SU-DHL-6 (cell line): ENCODE measurements at regions not wholly inside any gene's neighbourhood (a gene's known extent, or its start where the extent isn't known, plus 50 kb on each side); places are given as distances from the start of the nearest gene placed in this dataset.

Experiments used
- CTCF ChIP-seq: fragments of 200-600 bp; sonication (generic); IDR thresholded peaks from one replicate; pipeline ENCODE4 v1.5.1; 2017; ENCODE audit warnings: antibody characterized with exemption, mild to moderate bottlenecking, low read length, moderate library complexity; ENCODE audit not compliant: insufficient read depth, poor library complexity, severe bottlenecking
- EZH2phosphoT487 ChIP-seq: fragments of 200-600 bp; sonication (generic), shearing (Covaris generic); conservative IDR thresholded peaks from 2 replicates; pipeline ENCODE4 v1.6.1; 2018; ENCODE audit warnings: mild to moderate bottlenecking, antibody characterized with exemption, low read length, moderate library complexity, mixed read lengths

GRCh38 chr7:155236386-155236785, 61.3 kb upstream of the INSIG1 start:
- TF ChIP-seq CTCF (no peak), EZH2phosphoT487 (no peak)
